ENCODE measurements at regions not wholly inside any gene's neighbourhood (a gene's known extent, or its start where the extent isn't known, plus 50 kb on each side); places are given as distances from the start of the nearest gene placed in this dataset.
A peak's percentile ranks its signal among the peaks of the same experiment; 100 is the strongest.
"Not testable (repeated sequence)": the region's sequence is repeated elsewhere in the genome, so short reads cannot be mapped to it uniquely, and the experiment has no call there.

DNA sequence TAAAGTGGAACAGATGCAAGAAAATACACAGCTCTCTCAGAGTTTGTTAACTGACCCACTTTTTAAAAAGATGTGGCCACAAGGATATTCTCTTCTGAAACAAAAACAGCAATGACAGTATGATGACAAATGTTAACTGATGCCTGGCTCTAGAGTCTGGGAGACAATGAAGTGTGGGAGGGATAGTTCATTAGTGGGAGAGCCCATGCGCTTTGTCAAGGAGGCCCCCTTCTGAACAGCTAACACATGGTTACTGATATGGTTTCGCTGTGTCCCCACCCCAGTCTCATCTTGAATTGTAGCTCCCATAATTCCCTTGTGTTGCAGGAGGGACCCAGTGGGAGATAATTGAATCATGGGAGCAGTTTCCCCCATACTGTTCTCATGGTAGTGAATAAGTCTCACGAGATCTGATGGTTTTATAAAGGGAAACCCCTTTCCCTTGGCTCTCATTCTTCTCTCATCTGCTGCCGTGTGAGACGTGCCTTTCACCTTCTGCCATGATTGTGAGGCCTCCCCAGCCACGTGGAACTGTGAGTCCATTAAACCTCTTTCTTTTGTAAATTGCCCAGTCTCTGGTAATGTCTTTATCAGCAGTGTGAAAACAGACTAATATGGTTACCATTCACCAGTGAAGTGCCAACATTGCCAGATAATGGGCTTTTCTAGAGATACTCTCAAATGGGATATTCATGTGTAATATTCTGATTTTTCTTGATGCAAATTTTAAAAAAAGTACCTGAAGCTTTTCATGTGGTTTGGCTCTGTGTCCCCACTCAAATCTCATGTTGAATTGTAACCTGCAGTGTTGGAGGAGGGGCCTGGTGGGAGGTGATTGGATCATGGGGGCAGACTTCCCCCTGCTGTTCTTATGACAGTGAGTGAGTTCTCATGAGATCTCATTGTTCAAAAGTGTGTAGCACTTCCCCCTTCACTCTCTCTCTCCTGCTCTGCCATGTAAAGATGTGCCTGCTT, 435.8 kb downstream of the SHISA9 start:
- H3K4me2 ChIP-seq (ENCODE audit: control insufficient read depth, insufficient read depth); ATAC-seq; H3K4me1 ChIP-seq (ENCODE audit: control insufficient read depth, insufficient read depth, low read length); H4K20me1 ChIP-seq (ENCODE audit: control insufficient read depth, insufficient read depth); H3K36me3 ChIP-seq (ENCODE audit: control insufficient read depth in 2 of 2, insufficient read depth in 2 of 2, low read length in 1 of 2); H3K79me2 ChIP-seq (ENCODE audit: control insufficient read depth, insufficient read depth, low read length); FAIRE-seq; H3K4me3 ChIP-seq; H3K27ac ChIP-seq (ENCODE audit: control insufficient read depth, insufficient read depth); H3K9ac ChIP-seq (ENCODE audit: control insufficient read depth, insufficient read depth, low read length); in situ Hi-C loops (cut with MboI); intact Hi-C loops (cut with micrococcal nuclease; ENCODE audit: unreplicated experiment); H3K9me3 ChIP-seq (replicated peaks; ENCODE audit: control insufficient read depth, insufficient read depth, low read length); H2AFZ ChIP-seq (ENCODE audit: control insufficient read depth, low read depth, low read length); DNase-seq (ENCODE audit: low read depth, low spot score); H3K27me3 ChIP-seq (replicated peaks in 1 of 2; ENCODE audit: control insufficient read depth in 2 of 2, insufficient read depth in 2 of 2, low read length in 1 of 2): not testable (repeated sequence)
- TF ChIP-seq MEF2B (IDR thresholded peaks at IDR 0.05; ENCODE audit: partially characterized antibody, poor library complexity, severe bottlenecking) (peak; percentile 65), TCF7 (IDR thresholded peaks at IDR 0.05; ENCODE audit: borderline replicate concordance) (peak; percentile 92), JUNB (IDR thresholded peaks at IDR 0.05) (0 out of 2 replicates have a peak, but pooled peaks have one; percentile 13), RUNX3 (IDR thresholded peaks at IDR 0.05; ENCODE audit: low read length) (peak; percentile 65), BHLHE40 (IDR thresholded peaks at IDR 0.05; ENCODE audit: borderline replicate concordance in 1 of 2, low read depth in 2 of 2, low read length in 1 of 2) (peak in 1 of 2 experiments; percentile 16; a peak in 1 of 4 replicates), EED (IDR thresholded peaks at IDR 0.05; ENCODE audit: low read depth) (0 out of 2 replicates have a peak, but pooled peaks have one; percentile 21), FOXM1 (IDR thresholded peaks at IDR 0.05; ENCODE audit: low read depth, low read length) (0 out of 2 replicates have a peak, but pooled peaks have one; percentile 11), RAD21 (IDR thresholded peaks at IDR 0.05; ENCODE audit: insufficient read depth, low read depth, low read length) (peak; percentile 27; the same call in 1 of the 2 replicates)
- TF ChIP-seq, protein P1, sequence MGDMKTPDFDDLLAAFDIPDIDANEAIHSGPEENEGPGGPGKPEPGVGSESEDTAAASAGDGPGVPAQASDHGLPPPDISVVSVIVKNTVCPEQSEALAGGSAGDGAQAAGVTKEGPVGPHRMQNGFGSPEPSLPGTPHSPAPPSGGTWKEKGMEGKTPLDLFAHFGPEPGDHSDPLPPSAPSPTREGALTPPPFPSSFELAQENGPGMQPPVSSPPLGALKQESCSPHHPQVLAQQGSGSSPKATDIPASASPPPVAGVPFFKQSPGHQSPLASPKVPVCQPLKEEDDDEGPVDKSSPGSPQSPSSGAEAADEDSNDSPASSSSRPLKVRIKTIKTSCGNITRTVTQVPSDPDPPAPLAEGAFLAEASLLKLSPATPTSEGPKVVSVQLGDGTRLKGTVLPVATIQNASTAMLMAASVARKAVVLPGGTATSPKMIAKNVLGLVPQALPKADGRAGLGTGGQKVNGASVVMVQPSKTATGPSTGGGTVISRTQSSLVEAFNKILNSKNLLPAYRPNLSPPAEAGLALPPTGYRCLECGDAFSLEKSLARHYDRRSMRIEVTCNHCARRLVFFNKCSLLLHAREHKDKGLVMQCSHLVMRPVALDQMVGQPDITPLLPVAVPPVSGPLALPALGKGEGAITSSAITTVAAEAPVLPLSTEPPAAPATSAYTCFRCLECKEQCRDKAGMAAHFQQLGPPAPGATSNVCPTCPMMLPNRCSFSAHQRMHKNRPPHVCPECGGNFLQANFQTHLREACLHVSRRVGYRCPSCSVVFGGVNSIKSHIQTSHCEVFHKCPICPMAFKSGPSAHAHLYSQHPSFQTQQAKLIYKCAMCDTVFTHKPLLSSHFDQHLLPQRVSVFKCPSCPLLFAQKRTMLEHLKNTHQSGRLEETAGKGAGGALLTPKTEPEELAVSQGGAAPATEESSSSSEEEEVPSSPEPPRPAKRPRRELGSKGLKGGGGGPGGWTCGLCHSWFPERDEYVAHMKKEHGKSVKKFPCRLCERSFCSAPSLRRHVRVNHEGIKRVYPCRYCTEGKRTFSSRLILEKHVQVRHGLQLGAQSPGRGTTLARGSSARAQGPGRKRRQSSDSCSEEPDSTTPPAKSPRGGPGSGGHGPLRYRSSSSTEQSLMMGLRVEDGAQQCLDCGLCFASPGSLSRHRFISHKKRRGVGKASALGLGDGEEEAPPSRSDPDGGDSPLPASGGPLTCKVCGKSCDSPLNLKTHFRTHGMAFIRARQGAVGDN (IDR thresholded peaks at IDR 0.05) = peak; percentile 71; the same call in 1 of the 2 replicates
- WGBS (ENCODE audit: insufficient coverage, insufficient replicate concordance, low lambda C conversion rate, missing lambda C conversion rate) = 25% methylated on average over 5 of the region's 6 CpGs
- ChIA-PET POLR2A (interaction anchor here (0.5 to 0.6 kb wide), 2 partner anchors 52 to 60 kb away, joined by 3 to 4 read pairs; no protein-coding TSS in a partner anchor), RAD21 (ENCODE audit: unreplicated experiment) (interaction anchor here (1.5 kb wide), 1 partner anchor 99 kb away, joined by 3 read pairs; no protein-coding TSS in a partner anchor), CTCF (interaction anchor here (0.9 kb wide), 1 partner anchor 20 kb away, joined by 3 read pairs; no protein-coding TSS in a partner anchor), SMC1A (ENCODE audit: uncharacterized antibody, unreplicated experiment) (interaction anchor here (0.6 to 1.7 kb wide), 5 partner anchors 9 to 55 kb away, joined by 3 to 6 read pairs (median 3); no protein-coding TSS in a partner anchor)
- BruUV-seq (replicated peaks) = TSS peak; percentile 76
